Activated B cell treated with CpG ODN at 0.5 μM for 24 hours (primary cell): ENCODE measurements at regions not wholly inside any gene's neighbourhood (a gene's known extent, or its start where the extent isn't known, plus 50 kb on each side); places are given as distances from the start of the nearest gene placed in this dataset.
"Not testable (repeated sequence)": the region's sequence is repeated elsewhere in the genome, so short reads cannot be mapped to it uniquely, and the experiment has no call there.

Source experiments
- ATAC-seq: fragments of 200-7000 bp; cut with Tn5 transposase; one replicate; pipeline ENCODE4 v1.10.0; 2021; ENCODE audit warnings: low read depth, mild to moderate bottlenecking, moderate library complexity
- CTCF ChIA-PET: fragments of 350-600 bp; sonication (Branson Sonifier 250); formaldehyde crosslinking; loops from one replicate; lab custom pipeline; 2021; ENCODE audit warnings: antibody characterized with exemption; lab: Charles Lee
- POLR2A ChIA-PET: fragments of 350-600 bp; sonication (Branson Sonifier 250); formaldehyde crosslinking; loops from one replicate; lab custom pipeline; 2021; ENCODE audit warnings: antibody characterized with exemption; lab: Charles Lee
- DNase-seq: peaks from one replicate; pipeline ENCODE4 v3.0.0; 2022
- H3K27ac Mint-ChIP-seq: one replicate; pipeline ENCODE4 v1.8.0; 2020; ENCODE audit warnings: mixed read lengths
- H3K27me3 Mint-ChIP-seq: one replicate; pipeline ENCODE4 v1.8.0; 2021; ENCODE audit warnings: mixed read lengths
- H3K36me3 Mint-ChIP-seq: one replicate; pipeline ENCODE4 v1.8.0; 2021; ENCODE audit warnings: low read depth, mixed read lengths
- H3K4me1 Mint-ChIP-seq: one replicate; pipeline ENCODE4 v1.8.0; 2021; ENCODE audit warnings: mixed read lengths
- H3K4me3 Mint-ChIP-seq: one replicate; pipeline ENCODE4 v1.8.0; 2020; ENCODE audit warnings: mild to moderate bottlenecking, mixed read lengths
- H3K9me3 Mint-ChIP-seq: one replicate; pipeline ENCODE4 v1.8.0; 2020; ENCODE audit warnings: mixed read lengths
- intact Hi-C: fragments of 100-400 bp; cut with micrococcal nuclease; formaldehyde crosslinking; loops from one replicate; pipeline ENCODE4 v1.15.1; 2024
- TF ChIP-seq, protein P1 (sequence below): fragments of 200-600 bp; IDR thresholded peaks from one replicate; pipeline ENCODE4 v1.8.0; 2022; ENCODE audit warnings: antibody characterized with exemption, mild to moderate bottlenecking

DNA sequence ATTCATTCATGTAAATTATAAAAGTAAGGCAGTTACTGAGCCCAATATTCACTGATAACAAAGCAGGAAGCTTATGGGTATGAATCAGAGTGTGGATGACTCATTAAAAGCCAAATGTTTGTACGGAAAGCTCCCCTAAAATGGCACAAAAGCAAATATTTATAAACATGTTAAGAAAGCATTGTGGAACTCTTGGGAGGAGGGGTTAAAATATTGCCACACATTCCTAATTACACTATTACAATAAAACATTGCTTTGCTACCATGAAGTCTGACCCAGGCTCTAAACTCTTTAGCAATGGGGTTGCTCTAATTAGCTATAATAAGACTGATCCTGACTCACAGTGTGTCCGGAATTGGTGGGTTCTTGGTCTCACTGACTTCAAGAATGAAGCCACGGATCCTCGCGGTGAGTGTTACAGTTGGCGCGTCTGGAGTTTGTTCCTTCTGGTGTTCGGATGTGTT lies 110.9 kb downstream of the NAB1 start:
- Mint-ChIP-seq H3K27ac (no peak overlapping the region), H3K27me3 (peaks cover 4% of the 10 kb centered on the region), H3K9me3 (no peaks in the 10 kb centered on the region), H3K36me3 (no peaks in the 10 kb centered on the region), H3K4me1 (no peaks in the 10 kb centered on the region), H3K4me3 (no peak overlapping the region)
- ChIA-PET POLR2A (no interaction called here), CTCF (no interaction called here)
- intact Hi-C loops = no loop called here
- DNase-seq (no peak), ATAC-seq (no peak)
- TF ChIP-seq, protein P1, sequence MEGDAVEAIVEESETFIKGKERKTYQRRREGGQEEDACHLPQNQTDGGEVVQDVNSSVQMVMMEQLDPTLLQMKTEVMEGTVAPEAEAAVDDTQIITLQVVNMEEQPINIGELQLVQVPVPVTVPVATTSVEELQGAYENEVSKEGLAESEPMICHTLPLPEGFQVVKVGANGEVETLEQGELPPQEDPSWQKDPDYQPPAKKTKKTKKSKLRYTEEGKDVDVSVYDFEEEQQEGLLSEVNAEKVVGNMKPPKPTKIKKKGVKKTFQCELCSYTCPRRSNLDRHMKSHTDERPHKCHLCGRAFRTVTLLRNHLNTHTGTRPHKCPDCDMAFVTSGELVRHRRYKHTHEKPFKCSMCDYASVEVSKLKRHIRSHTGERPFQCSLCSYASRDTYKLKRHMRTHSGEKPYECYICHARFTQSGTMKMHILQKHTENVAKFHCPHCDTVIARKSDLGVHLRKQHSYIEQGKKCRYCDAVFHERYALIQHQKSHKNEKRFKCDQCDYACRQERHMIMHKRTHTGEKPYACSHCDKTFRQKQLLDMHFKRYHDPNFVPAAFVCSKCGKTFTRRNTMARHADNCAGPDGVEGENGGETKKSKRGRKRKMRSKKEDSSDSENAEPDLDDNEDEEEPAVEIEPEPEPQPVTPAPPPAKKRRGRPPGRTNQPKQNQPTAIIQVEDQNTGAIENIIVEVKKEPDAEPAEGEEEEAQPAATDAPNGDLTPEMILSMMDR = no peak

DNA sequence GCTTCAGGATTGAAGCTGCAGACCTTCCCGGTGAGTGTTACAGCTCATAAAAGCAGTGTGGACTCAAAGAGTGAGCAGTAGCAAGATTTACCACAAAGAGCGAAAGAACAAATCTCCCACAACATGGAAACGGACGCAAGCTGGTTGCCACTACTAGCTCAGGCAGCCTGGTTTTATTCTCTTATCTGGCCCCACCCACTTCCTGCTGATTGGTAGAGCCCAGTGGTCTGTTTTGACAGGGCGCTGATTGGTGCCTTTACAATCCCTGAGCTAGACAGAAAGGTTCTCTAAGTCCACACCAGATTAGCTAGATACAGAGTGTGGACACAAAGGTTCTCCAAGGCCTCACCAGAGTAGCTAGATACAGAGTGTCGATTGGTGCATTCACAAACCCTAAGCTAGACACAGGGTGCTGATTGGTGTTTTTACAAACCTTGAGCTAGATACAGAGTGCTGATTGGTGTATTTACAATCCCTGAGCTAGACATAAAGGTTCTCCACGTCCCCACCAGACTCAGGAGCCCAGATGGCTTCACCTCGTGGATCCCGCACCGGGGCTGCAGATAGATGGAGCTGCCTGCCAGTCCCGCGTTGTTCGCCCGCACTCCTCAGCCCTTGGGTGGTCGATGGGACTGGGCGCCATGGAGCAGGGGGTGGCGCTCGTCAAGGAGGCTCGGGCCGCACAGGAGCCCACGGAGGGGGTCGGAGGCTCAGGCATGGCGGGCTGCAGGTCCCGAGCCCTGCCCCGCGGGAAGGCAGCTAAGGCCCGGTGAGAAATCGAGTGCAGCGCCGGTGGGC lies 111.7 kb downstream of the NAB1 start:
- H3K36me3 Mint-ChIP-seq, ATAC-seq, CTCF ChIA-PET, H3K27me3 Mint-ChIP-seq, intact Hi-C loops, DNase-seq, POLR2A ChIA-PET, H3K4me1 Mint-ChIP-seq, H3K27ac Mint-ChIP-seq, H3K9me3 Mint-ChIP-seq: not testable (repeated sequence)
- H3K4me3 Mint-ChIP-seq = peak overlapping the region; percentile 42

DNA sequence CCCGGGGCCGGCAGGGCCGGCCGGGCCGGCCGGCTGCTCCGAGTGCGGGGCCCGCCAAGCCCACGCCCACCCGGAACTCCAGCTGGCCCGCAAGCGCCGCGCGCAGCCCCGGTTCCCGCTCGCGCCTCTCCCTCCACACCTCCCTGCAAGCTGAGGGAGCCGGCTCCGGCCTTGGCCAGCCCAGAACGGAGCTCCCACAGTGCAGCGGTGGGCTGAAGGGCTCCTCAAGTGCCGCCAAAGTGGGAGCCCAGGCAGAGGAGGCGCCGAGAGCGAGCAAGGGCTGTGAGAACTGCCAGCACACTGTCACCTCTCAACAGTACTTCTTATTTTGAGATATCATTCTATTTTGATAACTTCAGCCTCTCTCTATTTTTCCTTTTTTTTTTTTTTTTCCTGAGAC lies 112.3 kb downstream of the NAB1 start:
- H3K36me3 Mint-ChIP-seq, H3K4me3 Mint-ChIP-seq, DNase-seq, H3K9me3 Mint-ChIP-seq, POLR2A ChIA-PET, intact Hi-C loops, ATAC-seq, H3K4me1 Mint-ChIP-seq, CTCF ChIA-PET, H3K27me3 Mint-ChIP-seq, H3K27ac Mint-ChIP-seq: not testable (repeated sequence)

DNA sequence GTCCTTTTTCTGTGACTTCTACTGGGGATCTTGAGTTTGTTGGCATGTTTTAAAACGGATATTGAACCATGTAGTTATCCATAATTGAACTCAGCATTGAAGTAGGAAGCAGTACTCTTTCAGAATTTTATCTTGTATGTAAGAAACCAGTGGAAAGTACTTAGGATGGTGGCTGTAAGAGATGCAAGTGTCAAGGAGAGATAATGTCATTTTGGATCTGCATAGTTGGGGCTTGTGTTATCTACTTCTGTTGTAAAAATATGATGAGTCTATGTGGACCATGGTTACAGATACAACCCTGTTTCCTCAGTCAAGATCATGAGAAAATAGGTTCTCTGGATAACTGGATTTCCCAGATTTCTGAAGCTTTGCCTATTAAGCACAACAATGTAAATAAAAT lies 113.7 kb downstream of the NAB1 start:
- Mint-ChIP-seq H3K9me3 (no peaks in the 10 kb centered on the region), H3K27ac (no peak overlapping the region), H3K4me1 (no peaks in the 10 kb centered on the region), H3K36me3 (no peaks in the 10 kb centered on the region), H3K27me3 (peaks cover 4% of the 10 kb centered on the region), H3K4me3 (no peak overlapping the region)
- POLR2A ChIA-PET = no interaction called here
- TF ChIP-seq, protein P1 = no peak
- intact Hi-C loops = no loop called here
- DNase-seq = no peak
- no peak for ATAC-seq
- CTCF ChIA-PET = no interaction called here

DNA sequence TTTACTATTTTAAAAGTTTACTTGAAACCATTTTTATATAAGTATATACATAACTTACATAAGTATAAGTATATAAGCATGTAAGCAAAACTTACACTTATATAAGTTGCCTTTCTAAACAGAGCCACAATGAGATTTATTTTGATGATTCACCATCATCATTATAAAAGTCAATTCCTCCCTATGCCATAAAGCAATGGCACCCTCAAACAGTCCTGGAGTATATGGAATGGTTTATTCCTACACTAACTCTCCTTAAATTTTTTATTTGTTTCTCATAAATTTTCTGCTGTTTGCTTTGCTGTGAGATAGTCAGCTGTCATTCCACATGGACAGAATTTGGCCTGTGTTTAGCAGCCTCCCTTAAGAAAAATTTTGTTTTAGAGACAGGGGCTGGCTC lies 114.2 kb downstream of the NAB1 start:
- H3K9me3 Mint-ChIP-seq = no peaks in the 10 kb centered on the region
- intact Hi-C loops = no loop called here
- no peaks in the 10 kb centered on the region for H3K36me3 Mint-ChIP-seq
- POLR2A ChIA-PET = no interaction called here
- CTCF ChIA-PET = interaction anchor here (0.6 kb wide), 1 partner anchor 18 kb away, joined by 3 read pairs; no protein-coding TSS in a partner anchor
- H3K4me3 Mint-ChIP-seq = no peak overlapping the region
- peaks cover 4% of the 10 kb centered on the region for H3K27me3 Mint-ChIP-seq
- H3K4me1 Mint-ChIP-seq = no peaks in the 10 kb centered on the region
- no peak for DNase-seq
- no peak for ATAC-seq
- H3K27ac Mint-ChIP-seq = no peak overlapping the region
- TF ChIP-seq, protein P1 = no peak

DNA sequence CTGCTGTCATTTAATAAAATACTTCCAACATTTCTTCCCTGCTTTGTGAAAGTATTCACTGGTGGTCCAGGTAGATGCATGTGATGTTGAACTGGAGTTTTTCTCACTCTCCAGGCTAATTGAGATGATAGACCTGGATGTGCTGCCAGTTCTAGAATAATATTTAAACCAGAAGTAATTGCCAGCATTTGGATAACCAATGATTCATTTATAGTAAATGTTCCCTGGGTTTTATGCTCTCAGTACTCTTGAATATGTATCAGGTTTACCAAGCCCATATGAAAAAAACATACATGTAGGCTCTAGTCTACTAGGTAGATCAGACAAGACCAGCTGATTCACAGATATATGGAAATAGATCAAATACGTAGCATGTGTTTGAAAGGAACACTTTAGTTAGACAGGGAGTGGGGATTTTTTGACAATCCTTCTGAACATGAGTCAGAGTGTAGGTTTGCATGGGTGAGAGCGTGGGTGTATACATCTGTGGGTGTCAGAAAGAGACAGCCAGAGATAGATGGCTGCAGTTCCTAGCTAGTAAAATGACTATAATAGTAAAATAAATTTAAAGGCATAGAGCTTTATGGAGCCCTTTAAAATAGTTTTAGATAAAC lies 115.1 kb downstream of the NAB1 start:
- intact Hi-C loops = no loop called here
- DNase-seq (no peak), ATAC-seq (peak; percentile 28)
- Mint-ChIP-seq H3K27ac (no peak overlapping the region), H3K27me3 (peaks cover 4% of the 10 kb centered on the region), H3K9me3 (no peaks in the 10 kb centered on the region), H3K36me3 (no peaks in the 10 kb centered on the region), H3K4me3 (no peak overlapping the region), H3K4me1 (no peaks in the 10 kb centered on the region)
- CTCF ChIA-PET = no interaction called here
- POLR2A ChIA-PET = no interaction called here
- TF ChIP-seq, protein P1 = no peak
